ENCODE measurements at regions not wholly inside any gene's neighbourhood (a gene's known extent, or its start where the extent isn't known, plus 50 kb on each side); places are given as distances from the start of the nearest gene placed in this dataset.

GRCh38 chr12:16119618-16120415 is 157.7 kb downstream of the SLC15A5 start:
- H4K20me1 ChIP-seq (ENCODE audit: insufficient read depth, low read length), result no peaks in the 10 kb centered on the region
- H3K4me2 ChIP-seq (replicated peaks; ENCODE audit: extremely low read depth, low read length, poor library complexity, severe bottlenecking), result no peak overlapping the region
- no peaks in the 10 kb centered on the region for H3K9me3 ChIP-seq (replicated peaks in 1 of 2; ENCODE audit: control insufficient read depth in 1 of 2, insufficient read depth in 1 of 2, low read length in 2 of 2)
- Mint-ChIP-seq H3K4me1 (no peaks in the 10 kb centered on the region), H3K36me3 (no peaks in the 10 kb centered on the region), H3K4me3 (no peak overlapping the region), H3K27ac (no peak overlapping the region), H3K9me3 (peaks cover 0 to 10% (median 2%) of the 10 kb centered on the region in 7 donors), H3K27me3 (ENCODE audit: low read depth in 3 of 3) (peaks cover 2 to 5% (median 3%) of the 10 kb centered on the region in 3 donors)
- no peak overlapping the region for H2AFZ ChIP-seq (ENCODE audit: insufficient read depth, low read depth, low read length, poor library complexity, severe bottlenecking)
- H3K79me2 ChIP-seq (ENCODE audit: insufficient read depth, low read length), result no peaks in the 10 kb centered on the region
- TF ChIP-seq, protein P1, sequence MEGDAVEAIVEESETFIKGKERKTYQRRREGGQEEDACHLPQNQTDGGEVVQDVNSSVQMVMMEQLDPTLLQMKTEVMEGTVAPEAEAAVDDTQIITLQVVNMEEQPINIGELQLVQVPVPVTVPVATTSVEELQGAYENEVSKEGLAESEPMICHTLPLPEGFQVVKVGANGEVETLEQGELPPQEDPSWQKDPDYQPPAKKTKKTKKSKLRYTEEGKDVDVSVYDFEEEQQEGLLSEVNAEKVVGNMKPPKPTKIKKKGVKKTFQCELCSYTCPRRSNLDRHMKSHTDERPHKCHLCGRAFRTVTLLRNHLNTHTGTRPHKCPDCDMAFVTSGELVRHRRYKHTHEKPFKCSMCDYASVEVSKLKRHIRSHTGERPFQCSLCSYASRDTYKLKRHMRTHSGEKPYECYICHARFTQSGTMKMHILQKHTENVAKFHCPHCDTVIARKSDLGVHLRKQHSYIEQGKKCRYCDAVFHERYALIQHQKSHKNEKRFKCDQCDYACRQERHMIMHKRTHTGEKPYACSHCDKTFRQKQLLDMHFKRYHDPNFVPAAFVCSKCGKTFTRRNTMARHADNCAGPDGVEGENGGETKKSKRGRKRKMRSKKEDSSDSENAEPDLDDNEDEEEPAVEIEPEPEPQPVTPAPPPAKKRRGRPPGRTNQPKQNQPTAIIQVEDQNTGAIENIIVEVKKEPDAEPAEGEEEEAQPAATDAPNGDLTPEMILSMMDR (IDR thresholded peaks at IDR 0.05), result no peak
- H3K36me3 ChIP-seq (replicated peaks in 1 of 2; ENCODE audit: control insufficient read depth in 1 of 2, insufficient read depth in 2 of 2, low read length in 2 of 2), result no peaks in the 10 kb centered on the region
- DNase-seq, result no peak
- no peak overlapping the region for H3K27ac ChIP-seq (ENCODE audit: low read depth in 1 of 2, low read length in 2 of 2)
- no peak overlapping the region for H3K4me3 ChIP-seq (replicated peaks in 1 of 3; ENCODE audit: low read depth in 2 of 3, low read length in 3 of 3)
- intact Hi-C loops (cut with micrococcal nuclease), result no loop called here
- no peaks in the 10 kb centered on the region for H3K4me1 ChIP-seq (ENCODE audit: control insufficient read depth in 1 of 2, insufficient read depth in 2 of 2, low read length in 2 of 2)
- no peak overlapping the region for H3K9ac ChIP-seq (ENCODE audit: insufficient read depth, low read length, poor library complexity, severe bottlenecking)
- no CpG with 5 or more reads among the region's 5 CpGs for WGBS (ENCODE audit: insufficient coverage)
- H3K27me3 ChIP-seq (ENCODE audit: control insufficient read depth in 2 of 2, insufficient read depth in 2 of 2, low read length in 2 of 2), result no peaks in the 10 kb centered on the region

GRCh38 chr12:16118586-16118985 is 158.9 kb downstream of the SLC15A5 start:
- H3K27ac Mint-ChIP-seq, result peak overlapping the region in 1 of 7 donors; percentile 29

More at GRCh38 chr12:16118586-16118985, 158.9 kb downstream of the SLC15A5 start:
- no peak overlapping the region for H3K4me3 ChIP-seq (replicated peaks in 1 of 3; ENCODE audit: low read depth in 2 of 3, low read length in 3 of 3)
- intact Hi-C loops (cut with micrococcal nuclease), result no loop called here
- peaks cover 0 to 10% (median 2%) of the 10 kb centered on the region in 7 donors for H3K9me3 Mint-ChIP-seq
- H3K9me3 ChIP-seq (replicated peaks in 1 of 2; ENCODE audit: control insufficient read depth in 1 of 2, insufficient read depth in 1 of 2, low read length in 2 of 2), result no peaks in the 10 kb centered on the region
- H3K79me2 ChIP-seq (ENCODE audit: insufficient read depth, low read length), result no peaks in the 10 kb centered on the region
- H4K20me1 ChIP-seq (ENCODE audit: insufficient read depth, low read length), result no peaks in the 10 kb centered on the region
- no peak overlapping the region for H2AFZ ChIP-seq (ENCODE audit: insufficient read depth, low read depth, low read length, poor library complexity, severe bottlenecking)
- no peaks in the 10 kb centered on the region for H3K36me3 Mint-ChIP-seq
- no peak for DNase-seq
- no peaks in the 10 kb centered on the region for H3K4me1 Mint-ChIP-seq
- no peak overlapping the region for H3K4me3 Mint-ChIP-seq
- TF ChIP-seq, protein P1 (IDR thresholded peaks at IDR 0.05), result no peak
- peaks cover 2 to 5% (median 3%) of the 10 kb centered on the region in 3 donors for H3K27me3 Mint-ChIP-seq (ENCODE audit: low read depth in 3 of 3)
- no peaks in the 10 kb centered on the region for H3K4me1 ChIP-seq (ENCODE audit: control insufficient read depth in 1 of 2, insufficient read depth in 2 of 2, low read length in 2 of 2)
- H3K36me3 ChIP-seq (replicated peaks in 1 of 2; ENCODE audit: control insufficient read depth in 1 of 2, insufficient read depth in 2 of 2, low read length in 2 of 2), result no peaks in the 10 kb centered on the region
- H3K4me2 ChIP-seq (replicated peaks; ENCODE audit: extremely low read depth, low read length, poor library complexity, severe bottlenecking), result no peak overlapping the region
- no peaks in the 10 kb centered on the region for H3K27me3 ChIP-seq (ENCODE audit: control insufficient read depth in 2 of 2, insufficient read depth in 2 of 2, low read length in 2 of 2)
- H3K9ac ChIP-seq (ENCODE audit: insufficient read depth, low read length, poor library complexity, severe bottlenecking), result no peak overlapping the region
- H3K27ac ChIP-seq (ENCODE audit: low read depth in 1 of 2, low read length in 2 of 2), result no peak overlapping the region

Measured in CD14-positive monocyte (primary cell).